SK-N-SH treated with all-trans-retinoic acid at 6 μM for 48 hours (cell line): ENCODE measurements at regions not wholly inside any gene's neighbourhood (a gene's known extent, or its start where the extent isn't known, plus 50 kb on each side); places are given as distances from the start of the nearest gene placed in this dataset.

ENCODE experiments used
- ARNTL ChIP-seq: fragments of 450-650 bp; formaldehyde crosslinking; IDR thresholded peaks from 2 replicates; pipeline ENCODE4 v1.5.0; 2020; ENCODE audit warnings: low read depth, mild to moderate bottlenecking, moderate library complexity, borderline replicate concordance
- BACH2 ChIP-seq: fragments of 250-450 bp; sonication (Bioruptor Pico); IDR thresholded peaks from 2 replicates; pipeline ENCODE4 v1.9.0; 2021; ENCODE audit warnings: mild to moderate bottlenecking, borderline replicate concordance
- CREB5 ChIP-seq: fragments of 250-450 bp; sonication (Bioruptor Pico); IDR thresholded peaks from 2 replicates; pipeline ENCODE4 v1.5.1; 2020; ENCODE audit warnings: low read depth, mild to moderate bottlenecking, moderate library complexity
- CSDC2 ChIP-seq: fragments of 250-450 bp; sonication (Bioruptor Pico); IDR thresholded peaks from 2 replicates; pipeline ENCODE4 v1.5.0; 2020; ENCODE audit warnings: mild to moderate bottlenecking, moderate library complexity
- PATZ1 ChIP-seq: fragments of 250-450 bp; sonication (Bioruptor Pico); IDR thresholded peaks from 2 replicates; pipeline ENCODE4 v1.8.0; 2020; ENCODE audit warnings: mild to moderate bottlenecking, moderate library complexity, borderline replicate concordance
- PPARA ChIP-seq: fragments of 250-450 bp; sonication (Bioruptor Pico); IDR thresholded peaks from 2 replicates; pipeline ENCODE4 v1.5.0; 2020; ENCODE audit warnings: mild to moderate bottlenecking, borderline replicate concordance
- RARB ChIP-seq: fragments of 250-450 bp; sonication (Bioruptor Pico); IDR thresholded peaks from 2 replicates; pipeline ENCODE4 v1.8.0; 2021; ENCODE audit warnings: mild to moderate bottlenecking, moderate library complexity
- TOX ChIP-seq: fragments of 250-450 bp; sonication (Bioruptor Pico); IDR thresholded peaks from 2 replicates; pipeline ENCODE4 v1.8.0; 2021; ENCODE audit warnings: mild to moderate bottlenecking, moderate library complexity, borderline replicate concordance
- ZFP3 ChIP-seq: fragments of 250-450 bp; sonication (Bioruptor Pico); IDR thresholded peaks from 2 replicates; pipeline ENCODE4 v1.5.0; 2020; ENCODE audit warnings: mild to moderate bottlenecking, moderate library complexity

GRCh38 chrX:109879991-109880390 lies 122.9 kb upstream of the TMEM164 start:
- no peak for TF ChIP-seq RARB (CRISPR knock-in tag)
- TF ChIP-seq CSDC2 (CRISPR knock-in tag), result no peak
- TF ChIP-seq TOX (CRISPR knock-in tag), result no peak
- no peak for TF ChIP-seq PATZ1 (CRISPR knock-in tag)
- TF ChIP-seq PPARA (CRISPR knock-in tag), result no peak
- no peak for TF ChIP-seq BACH2
- no peak for TF ChIP-seq CREB5 (CRISPR knock-in tag)
- TF ChIP-seq ARNTL (CRISPR knock-in tag), result no peak
- no peak for TF ChIP-seq ZFP3 (CRISPR knock-in tag)
